ENCODE measurements at regions not wholly inside any gene's neighbourhood (a gene's known extent, or its start where the extent isn't known, plus 50 kb on each side); places are given as distances from the start of the nearest gene placed in this dataset.

- TF ChIP-seq PATZ1 (CRISPR knock-in tag; IDR thresholded peaks at IDR 0.05; ENCODE audit: borderline replicate concordance) (no peak), CREB3L1 (IDR thresholded peaks at IDR 0.05; ENCODE audit: borderline replicate concordance, low read depth) (no peak), ZNF766 (CRISPR knock-in tag; conservative IDR thresholded peaks at IDR 0.05) (no peak), ATF7 (IDR thresholded peaks at IDR 0.05) (no peak), KAT7 (CRISPR knock-in tag; IDR thresholded peaks at IDR 0.05; ENCODE audit: borderline replicate concordance) (no peak), RBM22 (IDR thresholded peaks at IDR 0.05; ENCODE audit: low read depth, low read length, poor library complexity, severe bottlenecking) (no peak), TAF7 (tag; IDR thresholded peaks at IDR 0.05) (no peak)
Observed at GRCh38 chr12:75820071-75820470, 211.5 kb downstream of the PHLDA1 start (continued).

DNA sequence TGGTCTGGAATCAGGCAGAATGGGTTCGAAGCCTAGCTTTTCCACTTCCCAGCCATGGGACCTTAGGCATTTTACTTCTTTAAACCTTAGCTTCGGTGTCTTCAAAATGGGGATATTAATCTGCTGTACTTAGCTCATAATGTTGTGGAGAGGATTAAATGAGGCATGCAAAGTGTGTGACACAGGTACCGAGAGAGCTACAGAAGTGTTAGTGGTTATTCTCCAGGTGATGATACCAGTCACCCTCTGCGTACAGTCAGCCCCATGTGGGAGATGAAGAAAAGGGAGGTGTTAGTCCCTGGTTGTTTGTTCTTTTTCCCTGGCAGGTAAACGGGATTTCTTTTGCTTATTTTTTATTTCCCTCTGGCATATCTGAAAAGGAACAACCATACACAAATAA is 212.1 kb downstream of the PHLDA1 start:
- Histone ChIP-seq H3K36me3 (ENCODE audit: control insufficient read depth, insufficient read depth, low read length) (no peaks in the 10 kb centered on the region), H3K27me3 (ENCODE audit: control insufficient read depth in 2 of 2, insufficient read depth in 2 of 2, low read length in 2 of 2) (no peaks in the 10 kb centered on the region), H3K79me2 (ENCODE audit: control insufficient read depth, insufficient read depth, low read length) (no peaks in the 10 kb centered on the region), H3K9me1 (ENCODE audit: control insufficient read depth, insufficient read depth, low read length) (no peaks in the 10 kb centered on the region), H3K4me1 (replicated peaks in 1 of 2; ENCODE audit: control insufficient read depth in 2 of 2, insufficient read depth in 2 of 2, low read length in 2 of 2) (no peaks in the 10 kb centered on the region; a peak in 1 of 5 replicates), H3K9ac (ENCODE audit: insufficient read depth in 1 of 2, low read depth in 2 of 2, low read length in 2 of 2) (no peak overlapping the region), H3K27ac (ENCODE audit: extremely low read depth, low read depth, low read length) (no peak overlapping the region; the same call in 2 of the 3 replicates), H2AFZ (ENCODE audit: low read depth, low read length) (no peak overlapping the region), H3K9me3 (replicated peaks; ENCODE audit: control insufficient read depth, insufficient read depth, low read depth, low read length) (no peaks in the 10 kb centered on the region), H3K4me3 (no peak overlapping the region), H4K20me1 (replicated peaks; ENCODE audit: control insufficient read depth, insufficient read depth, low read length) (no peaks in the 10 kb centered on the region), H3K4me2 (ENCODE audit: insufficient read depth, low read length) (no peak overlapping the region)
- intact Hi-C loops (cut with micrococcal nuclease) = loop anchor here (5.0 to 10.0 kb wide), 2 partner anchors 213 to 285 kb away; partner anchors contain the start of gene PHLDA1
- FAIRE-seq (no peak), DNase-seq (ENCODE audit: extremely low read depth in 1 of 4, low spot score in 3 of 4) (no peak), ATAC-seq (no peak)
- TF ChIP-seq FIP1L1 (IDR thresholded peaks at IDR 0.05; ENCODE audit: low read depth, low read length, poor library complexity, severe bottlenecking) (no peak), SRSF9 (IDR thresholded peaks at IDR 0.05; ENCODE audit: borderline replicate concordance, low read depth, low read length) (no peak), ETV1 (tag; conservative IDR thresholded peaks at IDR 0.05; ENCODE audit: low read depth) (no peak), PHB (CRISPR knock-in tag; IDR thresholded peaks at IDR 0.05) (no peak), BACH1 (tag; IDR thresholded peaks at IDR 0.05) (no peak), CBX3 (IDR thresholded peaks at IDR 0.05; ENCODE audit: borderline replicate concordance in 1 of 2, low read length in 2 of 2) (no peak)
- TF ChIP-seq, protein P1, sequence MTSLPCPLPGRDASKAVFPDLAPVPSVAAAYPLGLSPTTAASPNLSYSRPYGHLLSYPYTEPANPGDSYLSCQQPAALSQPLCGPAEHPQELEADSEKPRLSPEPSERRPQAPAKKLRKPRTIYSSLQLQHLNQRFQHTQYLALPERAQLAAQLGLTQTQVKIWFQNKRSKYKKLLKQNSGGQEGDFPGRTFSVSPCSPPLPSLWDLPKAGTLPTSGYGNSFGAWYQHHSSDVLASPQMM (CRISPR knock-in tag; IDR thresholded peaks at IDR 0.05) = no peak
- WGBS (ENCODE audit: insufficient coverage, low coverage, missing lambda C conversion rate) = 13% methylated on average over 5 of the region's 5 CpGs
- ChIA-PET POLR2A (interaction anchor here (0.7 kb wide), 1 partner anchor 198 kb away, joined by 3 read pairs; no protein-coding TSS in a partner anchor), CTCF (ENCODE audit: low intra/inter-chr PET ratio) (no interaction called here)
- in situ Hi-C loops (cut with MboI) = no loop called here
- no TSS peak for BruUV-seq (replicated peaks)
